GM23338 (cell line): ENCODE measurements at regions not wholly inside any gene's neighbourhood (a gene's known extent, or its start where the extent isn't known, plus 50 kb on each side); places are given as distances from the start of the nearest gene placed in this dataset.

Experiments used
- ATAC-seq: fragments of 200-7000 bp; cut with Tn5 transposase; 3 replicates; pipeline ENCODE4 v1.9.1; 2020
- DNase-seq: peaks from one replicate; pipeline ENCODE4 v3.0.0-alpha.2; 2015; ENCODE audit warnings: low spot score
- H2AFZ ChIP-seq: fragments of 200-600 bp; sonication (generic); 2 replicates; pipeline ENCODE4 v1.8.0; 2016; ENCODE audit warnings: antibody characterized with exemption, mild to moderate bottlenecking, moderate library complexity
- H3F3A ChIP-seq: fragments of 200-600 bp; sonication (generic); replicated peaks from 2 replicates; pipeline ENCODE4 v1.8.0; 2017; ENCODE audit warnings: antibody characterized with exemption, mixed run types, low read depth
- H3K27ac ChIP-seq: fragments of 200-600 bp; sonication (generic); 2 replicates; pipeline ENCODE4 v1.6.1; 2016; ENCODE audit warnings: low read depth
- H3K27me3 ChIP-seq: fragments of 200-600 bp; sonication (generic); 2 replicates; pipeline ENCODE4 v1.8.0; 2016; ENCODE audit warnings: mild to moderate bottlenecking, mixed run types, moderate library complexity; ENCODE audit not compliant: insufficient read depth
- H3K36me3 ChIP-seq: fragments of 200-600 bp; sonication (generic); 2 replicates; pipeline ENCODE4 v1.8.0; 2016; ENCODE audit warnings: mild to moderate bottlenecking; ENCODE audit not compliant: insufficient read depth
- H3K4me1 ChIP-seq: fragments of 200-600 bp; sonication (generic); 2 replicates; pipeline ENCODE4 v1.8.0; 2016; ENCODE audit warnings: mild to moderate bottlenecking, moderate library complexity; ENCODE audit not compliant: insufficient read depth
- H3K4me2 ChIP-seq: fragments of 200-600 bp; sonication (generic); 2 replicates; pipeline ENCODE4 v1.7.1; 2017; ENCODE audit warnings: mixed run types
- H3K4me3 ChIP-seq: fragments of 200-600 bp; sonication (generic); 2 replicates; pipeline ENCODE4 v1.6.1; 2016; ENCODE audit warnings: mixed run types
- H3K79me2 ChIP-seq: fragments of 200-600 bp; sonication (generic); replicated peaks from 2 replicates; pipeline ENCODE4 v1.8.0; 2017; ENCODE audit warnings: mild to moderate bottlenecking; ENCODE audit not compliant: insufficient read depth
- H3K9me2 ChIP-seq: fragments of 200-600 bp; sonication (generic); 2 replicates; pipeline ENCODE4 v1.8.0; 2017; ENCODE audit not compliant: insufficient read depth
- H4K20me1 ChIP-seq: fragments of 200-600 bp; sonication (generic); replicated peaks from 2 replicates; pipeline ENCODE4 v1.8.0; 2017; ENCODE audit warnings: mild to moderate bottlenecking; ENCODE audit not compliant: insufficient read depth
- H3K27ac Mint-ChIP-seq: 2 replicates; pipeline ENCODE4 v1.8.0; 2020; ENCODE audit warnings: inconsistent platforms, mild to moderate bottlenecking, moderate library complexity, mixed read lengths
- H3K27me3 Mint-ChIP-seq: 3 replicates; pipeline ENCODE4 v1.8.0; 2022; ENCODE audit warnings: low read depth, mild to moderate bottlenecking, moderate library complexity, mixed read lengths, inconsistent platforms; ENCODE audit not compliant: insufficient read depth, poor library complexity
- H3K36me3 Mint-ChIP-seq: 3 replicates; pipeline ENCODE4 v1.8.0; 2021; ENCODE audit warnings: low read depth, mild to moderate bottlenecking, inconsistent platforms, moderate library complexity, mixed read lengths
- H3K4me1 Mint-ChIP-seq: 3 replicates; pipeline ENCODE4 v1.8.0; 2020; ENCODE audit warnings: mild to moderate bottlenecking, inconsistent platforms, mixed read lengths
- H3K4me3 Mint-ChIP-seq: 3 replicates; pipeline ENCODE4 v1.8.0; 2021; ENCODE audit warnings: moderate library complexity, mild to moderate bottlenecking, inconsistent platforms, mixed read lengths
- H3K9me3 Mint-ChIP-seq: 3 replicates; pipeline ENCODE4 v1.8.0; 2020; ENCODE audit warnings: moderate library complexity, mild to moderate bottlenecking, inconsistent platforms, mixed read lengths
- EZH2 ChIP-seq: fragments of 200-600 bp; sonication (generic); IDR thresholded peaks from one replicate; pipeline ENCODE4 v1.8.0; 2017; ENCODE audit warnings: antibody characterized with exemption, mild to moderate bottlenecking, low read depth; ENCODE audit not compliant: unreplicated experiment
- NANOG ChIP-seq: IDR thresholded peaks from 2 replicates; pipeline ENCODE4 v1.6.1; 2016; ENCODE audit warnings: antibody characterized with exemption, borderline replicate concordance
- REST ChIP-seq: IDR thresholded peaks from one replicate; pipeline ENCODE4 v1.6.1; 2018; ENCODE audit warnings: antibody characterized with exemption; ENCODE audit not compliant: unreplicated experiment
- ZNF114 ChIP-seq: fragments of 250-450 bp; sonication (Bioruptor Pico); IDR thresholded peaks from 2 replicates; pipeline ENCODE4 v1.5.0; 2020; ENCODE audit warnings: mild to moderate bottlenecking, moderate library complexity
- ZNF331 ChIP-seq: fragments of 250-450 bp; sonication (Bioruptor Pico); IDR thresholded peaks from 2 replicates; pipeline ENCODE4 v1.5.0; 2020; ENCODE audit warnings: low read depth, mild to moderate bottlenecking, moderate library complexity
- ZNF462 ChIP-seq: fragments of 250-450 bp; sonication (Bioruptor Pico); IDR thresholded peaks from 2 replicates; pipeline ENCODE4 v1.5.0; 2020; ENCODE audit warnings: mild to moderate bottlenecking, moderate library complexity
- TF ChIP-seq, protein P1 (sequence below), 2 experiments: fragments of 200-600 bp in 1 of 2; sonication (generic) in 1 of 2; conservative IDR thresholded peaks; 2 replicates each; pipeline versions ENCODE4 v1.5.1 to v1.6.1; 2016 to 2017; ENCODE audit warnings: antibody characterized with exemption in 2 of 2, low read depth in 2 of 2, mild to moderate bottlenecking in 2 of 2, moderate library complexity in 1 of 2

GRCh38 chr3:124567179-124567578 lies 163.1 kb upstream of the UMPS start:
- Mint-ChIP-seq H3K9me3 (no peaks in the 10 kb centered on the region), H3K27me3 (peaks cover 2% of the 10 kb centered on the region), H3K36me3 (no peaks in the 10 kb centered on the region), H3K4me3 (no peak overlapping the region), H3K27ac (no peak overlapping the region), H3K4me1 (peaks cover 8% of the 10 kb centered on the region; the same call in 2 of the 3 replicates)
- H3K4me3 ChIP-seq = no peak overlapping the region
- no peak overlapping the region for H3K4me2 ChIP-seq
- H3K27me3 ChIP-seq = no peaks in the 10 kb centered on the region
- H3K79me2 ChIP-seq = no peaks in the 10 kb centered on the region
- no peaks in the 10 kb centered on the region for H3F3A ChIP-seq
- H2AFZ ChIP-seq = no peak overlapping the region
- no peaks in the 10 kb centered on the region for H3K36me3 ChIP-seq
- no peak for TF ChIP-seq NANOG
- no peak for TF ChIP-seq ZNF114
- TF ChIP-seq ZNF331 (CRISPR knock-in tag) = no peak
- no peak for TF ChIP-seq REST
- no peak for TF ChIP-seq ZNF462
- no peak for TF ChIP-seq EZH2
- TF ChIP-seq, protein P1, sequence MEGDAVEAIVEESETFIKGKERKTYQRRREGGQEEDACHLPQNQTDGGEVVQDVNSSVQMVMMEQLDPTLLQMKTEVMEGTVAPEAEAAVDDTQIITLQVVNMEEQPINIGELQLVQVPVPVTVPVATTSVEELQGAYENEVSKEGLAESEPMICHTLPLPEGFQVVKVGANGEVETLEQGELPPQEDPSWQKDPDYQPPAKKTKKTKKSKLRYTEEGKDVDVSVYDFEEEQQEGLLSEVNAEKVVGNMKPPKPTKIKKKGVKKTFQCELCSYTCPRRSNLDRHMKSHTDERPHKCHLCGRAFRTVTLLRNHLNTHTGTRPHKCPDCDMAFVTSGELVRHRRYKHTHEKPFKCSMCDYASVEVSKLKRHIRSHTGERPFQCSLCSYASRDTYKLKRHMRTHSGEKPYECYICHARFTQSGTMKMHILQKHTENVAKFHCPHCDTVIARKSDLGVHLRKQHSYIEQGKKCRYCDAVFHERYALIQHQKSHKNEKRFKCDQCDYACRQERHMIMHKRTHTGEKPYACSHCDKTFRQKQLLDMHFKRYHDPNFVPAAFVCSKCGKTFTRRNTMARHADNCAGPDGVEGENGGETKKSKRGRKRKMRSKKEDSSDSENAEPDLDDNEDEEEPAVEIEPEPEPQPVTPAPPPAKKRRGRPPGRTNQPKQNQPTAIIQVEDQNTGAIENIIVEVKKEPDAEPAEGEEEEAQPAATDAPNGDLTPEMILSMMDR (conservative IDR thresholded peaks at IDR 0.05; ENCODE audit: low read depth in 2 of 2) = no peak
- no peaks in the 10 kb centered on the region for H3K9me2 ChIP-seq
- H3K4me1 ChIP-seq = no peaks in the 10 kb centered on the region
- ATAC-seq (no peak), DNase-seq (no peak)
- no peaks in the 10 kb centered on the region for H4K20me1 ChIP-seq
- no peak overlapping the region for H3K27ac ChIP-seq
